ENCODE measurements at regions not wholly inside any gene's neighbourhood (a gene's known extent, or its start where the extent isn't known, plus 50 kb on each side); places are given as distances from the start of the nearest gene placed in this dataset.
A peak's percentile ranks its signal among the peaks of the same experiment; 100 is the strongest.

GRCh38 chr2:5472673-5473072 is 219.5 kb upstream of the SOX11 start:
- peak overlapping the region; percentile 59 for H3K27ac Mint-ChIP-seq (ENCODE audit: unreplicated experiment)
- DNase-seq: no peak
- H3K36me3 Mint-ChIP-seq (ENCODE audit: unreplicated experiment): no peaks in the 10 kb centered on the region
- H3K4me3 Mint-ChIP-seq (ENCODE audit: unreplicated experiment): no peak overlapping the region
- H3K9me3 Mint-ChIP-seq (ENCODE audit: unreplicated experiment): peaks cover 2% of the 10 kb centered on the region
- no peaks in the 10 kb centered on the region for H3K27me3 Mint-ChIP-seq (ENCODE audit: unreplicated experiment)
- peaks cover 4% of the 10 kb centered on the region for H3K4me1 Mint-ChIP-seq (ENCODE audit: low read depth, unreplicated experiment)
- TF ChIP-seq CTCF (IDR thresholded peaks at IDR 0.05; ENCODE audit: partially characterized antibody, unreplicated experiment): no peak

GRCh38 chr2:5473635-5474034 is 218.5 kb upstream of the SOX11 start:
- Mint-ChIP-seq H3K27me3 (ENCODE audit: unreplicated experiment) (no peaks in the 10 kb centered on the region), H3K9me3 (ENCODE audit: unreplicated experiment) (peaks cover 2% of the 10 kb centered on the region), H3K27ac (ENCODE audit: unreplicated experiment) (peak overlapping the region; percentile 3), H3K4me3 (ENCODE audit: unreplicated experiment) (no peak overlapping the region), H3K36me3 (ENCODE audit: unreplicated experiment) (no peaks in the 10 kb centered on the region), H3K4me1 (ENCODE audit: low read depth, unreplicated experiment) (peaks cover 6% of the 10 kb centered on the region)
- no peak for DNase-seq
- no peak for TF ChIP-seq CTCF (IDR thresholded peaks at IDR 0.05; ENCODE audit: partially characterized antibody, unreplicated experiment)

GRCh38 chr2:5474716-5475115 is 217.5 kb upstream of the SOX11 start:
- DNase-seq: no peak
- peaks cover 2% of the 10 kb centered on the region for H3K9me3 Mint-ChIP-seq (ENCODE audit: unreplicated experiment)
- H3K4me3 Mint-ChIP-seq (ENCODE audit: unreplicated experiment): no peak overlapping the region
- no peaks in the 10 kb centered on the region for H3K27me3 Mint-ChIP-seq (ENCODE audit: unreplicated experiment)
- no peak for TF ChIP-seq CTCF (IDR thresholded peaks at IDR 0.05; ENCODE audit: partially characterized antibody, unreplicated experiment)
- peak overlapping the region; percentile 50 for H3K27ac Mint-ChIP-seq (ENCODE audit: unreplicated experiment)
- no peaks in the 10 kb centered on the region for H3K36me3 Mint-ChIP-seq (ENCODE audit: unreplicated experiment)
- peaks cover 14% of the 10 kb centered on the region for H3K4me1 Mint-ChIP-seq (ENCODE audit: low read depth, unreplicated experiment)

GRCh38 chr2:5479265-5479928 is 212.8 kb upstream of the SOX11 start:
- no peaks in the 10 kb centered on the region for H3K36me3 Mint-ChIP-seq (ENCODE audit: unreplicated experiment)
- DNase-seq: no peak
- H3K4me1 Mint-ChIP-seq (ENCODE audit: low read depth, unreplicated experiment): peaks cover 41% of the 10 kb centered on the region
- peaks cover 2% of the 10 kb centered on the region for H3K9me3 Mint-ChIP-seq (ENCODE audit: unreplicated experiment)
- H3K4me3 Mint-ChIP-seq (ENCODE audit: unreplicated experiment): no peak overlapping the region
- H3K27ac Mint-ChIP-seq (ENCODE audit: unreplicated experiment): peak overlapping the region; percentile 79
- peaks cover 3% of the 10 kb centered on the region for H3K27me3 Mint-ChIP-seq (ENCODE audit: unreplicated experiment)
- TF ChIP-seq CTCF (IDR thresholded peaks at IDR 0.05; ENCODE audit: partially characterized antibody, unreplicated experiment): no peak

- Mint-ChIP-seq H3K9me3 (ENCODE audit: unreplicated experiment) (no peaks in the 10 kb centered on the region), H3K27me3 (ENCODE audit: unreplicated experiment) (peaks cover 3% of the 10 kb centered on the region), H3K4me3 (ENCODE audit: unreplicated experiment) (peak overlapping the region; percentile 58), H3K27ac (ENCODE audit: unreplicated experiment) (peak overlapping the region; percentile 92), H3K4me1 (ENCODE audit: low read depth, unreplicated experiment) (peaks cover 41% of the 10 kb centered on the region), H3K36me3 (ENCODE audit: unreplicated experiment) (no peaks in the 10 kb centered on the region)
- peak; percentile 43 for DNase-seq
- no peak for TF ChIP-seq CTCF (IDR thresholded peaks at IDR 0.05; ENCODE audit: partially characterized antibody, unreplicated experiment)
These were observed 209.3 kb upstream of the SOX11 start for GRCh38 chr2:5482929-5483331.
